GM12892 (cell line): ENCODE measurements at regions not wholly inside any gene's neighbourhood (a gene's known extent, or its start where the extent isn't known, plus 50 kb on each side); places are given as distances from the start of the nearest gene placed in this dataset.

Source experiments
- POLR2A ChIP-seq: IDR thresholded peaks from 2 replicates; pipeline ENCODE4 v1.6.1; 2011; ENCODE audit warnings: low read depth, low read length, control low read depth
- TAF1 ChIP-seq: IDR thresholded peaks from 2 replicates; pipeline ENCODE4 v1.6.1; 2011; ENCODE audit warnings: low read depth, mild to moderate bottlenecking, control low read depth, low read length, borderline replicate concordance

DNA sequence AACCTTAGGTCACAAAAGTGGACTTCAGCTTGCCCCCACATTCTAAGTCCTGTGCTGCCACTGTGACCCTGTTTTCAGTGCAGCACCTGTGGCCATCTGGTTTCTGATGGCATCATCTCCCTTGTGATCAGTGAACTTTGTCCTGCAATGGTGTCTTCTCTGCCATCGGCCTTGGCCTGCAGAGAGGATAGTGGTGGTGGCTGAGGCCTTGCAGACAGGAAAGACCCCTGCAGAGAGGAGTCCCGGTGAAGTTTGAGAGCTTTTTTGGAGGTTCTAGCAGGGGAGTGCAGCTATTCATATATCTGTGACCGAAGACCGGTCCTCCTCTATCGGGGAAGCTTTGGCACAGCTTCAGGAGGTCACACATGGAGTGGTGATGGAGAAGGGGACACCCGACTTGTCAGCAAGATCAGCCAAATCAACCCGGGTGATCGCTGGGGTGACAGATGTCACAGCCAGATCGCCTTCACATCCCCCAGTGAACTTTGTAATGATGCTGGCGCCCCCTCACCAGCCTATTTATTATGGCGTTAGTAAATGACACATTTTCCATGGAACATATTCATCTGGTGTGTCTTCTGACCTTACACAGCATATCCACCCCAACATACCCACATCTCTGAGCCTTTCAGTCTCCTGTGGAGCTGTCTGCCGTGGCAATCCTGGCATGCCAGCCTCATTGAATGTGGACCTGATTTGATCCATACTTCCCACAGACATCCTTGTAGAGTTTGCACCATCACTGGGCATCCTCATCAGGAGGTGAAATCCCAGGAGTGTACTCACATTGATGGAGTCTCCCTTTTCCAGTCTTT, 136.1 kb downstream of the PAPOLA start:
- TF ChIP-seq POLR2A (no peak), TAF1 (no peak)
